ENCODE measurements at regions not wholly inside any gene's neighbourhood (a gene's known extent, or its start where the extent isn't known, plus 50 kb on each side); places are given as distances from the start of the nearest gene placed in this dataset.

GRCh38 chr10:1807924-1808323 lies 70.6 kb upstream of the ADARB2 start:
- no peak for DNase-seq

GRCh38 chr10:1807196-1807595 lies 69.9 kb upstream of the ADARB2 start:
- DNase-seq: no peak

GRCh38 chr10:1802413-1802812 lies 65.1 kb upstream of the ADARB2 start:
- DNase-seq: no peak

- no peak for DNase-seq
Observed at GRCh38 chr10:1788401-1788800, 51.1 kb upstream of the ADARB2 start.
